ENCODE measurements at regions not wholly inside any gene's neighbourhood (a gene's known extent, or its start where the extent isn't known, plus 50 kb on each side); places are given as distances from the start of the nearest gene placed in this dataset.

DNA sequence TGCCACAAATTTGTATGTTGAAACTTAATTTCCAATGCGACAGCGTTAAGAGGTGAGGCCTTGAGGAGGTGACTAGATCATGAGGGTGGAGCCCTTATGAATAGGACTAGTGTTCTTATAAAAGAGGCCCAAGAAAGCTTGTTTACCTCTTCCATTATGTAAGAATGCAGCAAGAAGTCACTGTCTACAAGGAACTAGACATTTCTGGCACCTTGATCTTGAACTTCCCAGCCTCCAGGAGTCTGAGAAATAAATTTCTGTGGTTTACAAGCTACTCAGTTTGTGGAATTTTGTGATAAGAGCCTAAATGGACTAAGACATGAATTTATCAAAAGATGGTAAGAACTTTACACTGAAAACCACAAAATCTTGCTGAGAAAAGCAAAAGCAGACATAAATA is 173.6 kb upstream of the SGK1 start:
- Histone ChIP-seq H3K36me3 (replicated peaks) (no peaks in the 10 kb centered on the region), H3K4me3 (ENCODE audit: low read depth, low read length) (no peak overlapping the region), H3K27ac (peak overlapping the region; percentile 26), H3K27me3 (replicated peaks) (no peaks in the 10 kb centered on the region)
- in situ Hi-C loops (cut with HindIII; ENCODE audit: low pct_ligation_motif_present, low sequenced_read_pairs) = no loop called here
- DNase-seq = peak; percentile 58
- TF ChIP-seq, protein P1, sequence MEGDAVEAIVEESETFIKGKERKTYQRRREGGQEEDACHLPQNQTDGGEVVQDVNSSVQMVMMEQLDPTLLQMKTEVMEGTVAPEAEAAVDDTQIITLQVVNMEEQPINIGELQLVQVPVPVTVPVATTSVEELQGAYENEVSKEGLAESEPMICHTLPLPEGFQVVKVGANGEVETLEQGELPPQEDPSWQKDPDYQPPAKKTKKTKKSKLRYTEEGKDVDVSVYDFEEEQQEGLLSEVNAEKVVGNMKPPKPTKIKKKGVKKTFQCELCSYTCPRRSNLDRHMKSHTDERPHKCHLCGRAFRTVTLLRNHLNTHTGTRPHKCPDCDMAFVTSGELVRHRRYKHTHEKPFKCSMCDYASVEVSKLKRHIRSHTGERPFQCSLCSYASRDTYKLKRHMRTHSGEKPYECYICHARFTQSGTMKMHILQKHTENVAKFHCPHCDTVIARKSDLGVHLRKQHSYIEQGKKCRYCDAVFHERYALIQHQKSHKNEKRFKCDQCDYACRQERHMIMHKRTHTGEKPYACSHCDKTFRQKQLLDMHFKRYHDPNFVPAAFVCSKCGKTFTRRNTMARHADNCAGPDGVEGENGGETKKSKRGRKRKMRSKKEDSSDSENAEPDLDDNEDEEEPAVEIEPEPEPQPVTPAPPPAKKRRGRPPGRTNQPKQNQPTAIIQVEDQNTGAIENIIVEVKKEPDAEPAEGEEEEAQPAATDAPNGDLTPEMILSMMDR (IDR thresholded peaks at IDR 0.05; ENCODE audit: low read depth, low read length, missing control alignments) = no peak

DNA sequence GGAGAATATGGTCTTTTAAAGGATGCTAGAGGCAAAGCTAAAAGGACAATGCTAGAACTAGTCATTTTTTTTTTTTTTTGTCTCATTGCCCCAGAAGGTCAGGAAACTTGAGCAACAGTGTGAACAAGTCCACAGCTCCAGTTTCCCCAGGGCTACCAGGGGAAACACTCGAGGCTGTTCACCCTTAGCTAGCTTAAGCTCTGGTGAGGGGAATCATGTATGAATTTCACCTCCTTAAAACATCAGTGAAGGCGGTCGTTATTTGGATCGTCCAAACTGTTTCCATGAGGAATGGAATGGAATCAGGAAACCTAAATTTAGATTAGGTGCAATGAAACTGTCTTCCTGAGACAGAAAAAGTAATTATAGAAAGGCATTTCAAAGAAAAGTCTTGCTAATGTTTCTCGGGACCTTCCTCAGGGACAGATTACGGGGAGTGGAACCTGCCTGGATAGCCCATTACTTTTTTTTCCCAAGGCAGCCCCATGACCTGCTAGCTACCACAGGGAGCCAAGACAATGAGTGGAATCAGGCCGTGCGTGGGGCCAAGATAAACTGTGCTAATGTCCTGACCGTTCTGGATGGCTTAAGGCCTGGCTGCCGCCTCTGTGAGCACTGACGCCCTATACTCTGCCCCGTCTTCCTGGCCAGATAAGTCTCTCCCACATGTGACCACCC is 164.8 kb upstream of the SGK1 start:
- Histone ChIP-seq H3K4me3 (ENCODE audit: low read depth, low read length) (no peak overlapping the region), H3K27me3 (replicated peaks) (no peaks in the 10 kb centered on the region), H3K36me3 (replicated peaks) (no peaks in the 10 kb centered on the region), H3K27ac (no peak overlapping the region)
- in situ Hi-C loops (cut with HindIII; ENCODE audit: low pct_ligation_motif_present, low sequenced_read_pairs) = no loop called here
- DNase-seq = peak; percentile 20
- TF ChIP-seq, protein P1 (IDR thresholded peaks at IDR 0.05; ENCODE audit: low read depth, low read length, missing control alignments) = no peak

DNA sequence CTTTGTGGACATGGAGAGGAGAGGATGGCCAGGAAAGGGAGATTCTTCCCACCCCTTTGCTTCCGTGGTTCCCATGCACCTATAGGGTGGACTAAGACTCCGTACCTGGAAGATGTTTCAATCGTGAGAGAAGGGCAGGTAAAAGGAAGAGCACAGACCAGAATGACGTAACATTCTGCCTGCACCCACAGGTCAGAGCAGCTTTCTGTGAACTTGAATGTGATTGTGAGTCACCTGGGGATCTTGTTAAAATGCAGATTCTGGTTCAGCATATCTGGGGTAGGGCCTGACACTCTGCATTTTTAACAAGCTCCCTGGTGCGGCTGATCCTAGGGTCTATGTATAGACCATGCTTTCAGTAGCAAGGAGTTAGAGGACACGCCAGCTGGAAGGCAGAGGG is 164.1 kb upstream of the SGK1 start:
- Histone ChIP-seq H3K4me3 (ENCODE audit: low read depth, low read length) (no peak overlapping the region), H3K27me3 (replicated peaks) (no peaks in the 10 kb centered on the region), H3K27ac (no peak overlapping the region), H3K36me3 (replicated peaks) (no peaks in the 10 kb centered on the region)
- in situ Hi-C loops (cut with HindIII; ENCODE audit: low pct_ligation_motif_present, low sequenced_read_pairs) = no loop called here
- DNase-seq = no peak
- TF ChIP-seq, protein P1 (IDR thresholded peaks at IDR 0.05; ENCODE audit: low read depth, low read length, missing control alignments) = no peak

DNA sequence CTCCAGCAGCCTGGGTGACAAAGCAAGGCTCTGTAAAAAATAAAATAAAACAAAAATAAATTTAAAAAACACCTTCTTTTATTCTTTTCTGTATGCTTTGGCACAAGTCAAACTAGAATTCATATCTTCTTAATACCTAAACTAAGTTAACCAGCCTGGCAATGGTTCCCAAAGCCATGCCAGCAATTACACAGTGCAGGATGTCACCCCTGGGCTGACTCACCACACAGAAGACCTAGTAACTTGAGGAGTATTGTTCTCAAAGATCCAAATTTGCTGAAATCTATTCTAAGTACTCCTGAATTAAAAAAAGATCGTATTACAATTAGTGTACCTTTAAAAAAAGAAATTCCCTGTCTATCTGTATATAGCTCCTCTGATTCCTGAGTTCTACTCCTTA is 162.7 kb upstream of the SGK1 start:
- H3K36me3 ChIP-seq (replicated peaks) = no peaks in the 10 kb centered on the region
- H3K4me3 ChIP-seq (ENCODE audit: low read depth, low read length) = no peak overlapping the region
- in situ Hi-C loops (cut with HindIII; ENCODE audit: low pct_ligation_motif_present, low sequenced_read_pairs) = no loop called here
- H3K27me3 ChIP-seq (replicated peaks) = no peaks in the 10 kb centered on the region
- no peak for DNase-seq
- no peak overlapping the region for H3K27ac ChIP-seq
- TF ChIP-seq, protein P1 (IDR thresholded peaks at IDR 0.05; ENCODE audit: low read depth, low read length, missing control alignments) = no peak

DNA sequence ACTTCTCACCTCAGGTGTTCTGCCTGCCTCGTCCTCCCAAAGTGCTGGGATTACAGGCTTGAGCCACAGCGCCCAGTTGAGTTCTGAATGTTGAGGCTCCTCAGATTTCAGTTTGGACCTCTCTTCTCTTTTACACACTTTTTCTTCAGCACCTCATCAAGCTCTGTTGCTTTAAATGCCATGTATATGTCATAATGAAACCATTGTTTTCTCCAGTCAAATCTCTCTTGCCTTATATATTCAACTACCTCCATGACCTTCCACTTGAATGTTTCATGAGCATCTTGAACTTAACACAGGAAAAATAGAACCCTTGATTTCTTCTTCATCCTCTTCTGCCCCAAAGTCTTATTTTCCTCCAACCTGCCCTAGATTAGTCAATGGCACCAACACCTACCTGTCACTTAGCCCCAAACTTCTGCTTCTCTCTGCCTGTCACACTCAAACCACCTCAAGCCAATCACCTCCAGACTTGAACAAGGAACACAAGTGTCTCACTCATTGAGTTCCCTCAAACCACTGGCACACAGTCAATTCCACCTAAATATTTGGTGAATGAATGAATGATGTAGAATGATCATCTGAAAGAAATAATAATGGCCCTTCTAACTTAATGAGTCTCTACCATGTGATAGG is 161.0 kb upstream of the SGK1 start:
- Histone ChIP-seq H3K27me3 (replicated peaks) (no peaks in the 10 kb centered on the region), H3K4me3 (ENCODE audit: low read depth, low read length) (no peak overlapping the region), H3K36me3 (replicated peaks) (no peaks in the 10 kb centered on the region), H3K27ac (no peak overlapping the region)
- in situ Hi-C loops (cut with HindIII; ENCODE audit: low pct_ligation_motif_present, low sequenced_read_pairs) = no loop called here
- DNase-seq = no peak
- TF ChIP-seq, protein P1 (IDR thresholded peaks at IDR 0.05; ENCODE audit: low read depth, low read length, missing control alignments) = no peak
